Stimulated activated CD4-positive, alpha-beta T cell treated with anti-CD3 and anti-CD28 coated beads, Interleukin-4, amount 100 ng/mL, for 24 hours (primary cell): ENCODE measurements at regions not wholly inside any gene's neighbourhood (a gene's known extent, or its start where the extent isn't known, plus 50 kb on each side); places are given as distances from the start of the nearest gene placed in this dataset.
"Not testable (repeated sequence)": the region's sequence is repeated elsewhere in the genome, so short reads cannot be mapped to it uniquely, and the experiment has no call there.

Source experiments
- DNase-seq: peaks from one replicate; pipeline ENCODE4 v3.0.0-alpha.2; 2020

GRCh38 chr14:86942936-86943335 lies 1050.0 kb downstream of the GALC start:
- DNase-seq, result no peak

GRCh38 chr14:86940106-86940505 lies 1052.9 kb downstream of the GALC start:
- no peak for DNase-seq

GRCh38 chr14:86938320-86938719 lies 1054.7 kb downstream of the GALC start:
- no peak for DNase-seq

- no peak for DNase-seq
Observed at GRCh38 chr14:86936556-86936955, 1056.4 kb downstream of the GALC start.

- no peak for DNase-seq
Observed at GRCh38 chr14:86935241-86935885, 1057.6 kb downstream of the GALC start.

GRCh38 chr14:86933958-86934595 lies 1058.9 kb downstream of the GALC start:
- no peak for DNase-seq

GRCh38 chr14:86933460-86933859 lies 1059.5 kb downstream of the GALC start:
- DNase-seq, result no peak

- DNase-seq, result no peak
Observed at GRCh38 chr14:86915406-86915805, 1077.6 kb downstream of the GALC start.

- DNase-seq, result no peak
Observed at GRCh38 chr14:86912709-86913108, 1080.3 kb downstream of the GALC start.

GRCh38 chr14:86911486-86911885 lies 1081.5 kb downstream of the GALC start:
- DNase-seq, result no peak

GRCh38 chr14:86905386-86905926 lies 1087.5 kb downstream of the GALC start:
- DNase-seq, result not testable (repeated sequence)

GRCh38 chr14:86902176-86902950 lies 1090.6 kb downstream of the GALC start:
- DNase-seq, result no peak

- no peak for DNase-seq
Observed at GRCh38 chr14:86897704-86898513, 1095.1 kb downstream of the GALC start.

GRCh38 chr14:86897224-86897623 lies 1095.8 kb downstream of the GALC start:
- no peak for DNase-seq

- DNase-seq, result no peak
Observed at GRCh38 chr14:86896701-86897100, 1096.3 kb downstream of the GALC start.

GRCh38 chr14:86892152-86892956 lies 1100.6 kb downstream of the GALC start:
- no peak for DNase-seq

GRCh38 chr14:86885280-86885679 lies 1107.7 kb downstream of the GALC start:
- DNase-seq, result no peak

- DNase-seq, result no peak
Observed at GRCh38 chr14:86884498-86884897, 1108.5 kb downstream of the GALC start.

GRCh38 chr14:86882818-86883217 lies 1110.2 kb downstream of the GALC start:
- DNase-seq, result no peak

- DNase-seq, result no peak
Observed at GRCh38 chr14:86865934-86866333, 1127.0 kb downstream of the GALC start.

GRCh38 chr14:86858591-86858990 lies 1134.4 kb downstream of the GALC start:
- no peak for DNase-seq

- no peak for DNase-seq
Observed at GRCh38 chr14:86858031-86858430, 1135.0 kb downstream of the GALC start.
